Aorta (tissue), 5 donors: ENCODE measurements at regions not wholly inside any gene's neighbourhood (a gene's known extent, or its start where the extent isn't known, plus 50 kb on each side); places are given as distances from the start of the nearest gene placed in this dataset.

ENCODE experiments used
- ATAC-seq: fragments of 200-7000 bp; cut with Tn5 transposase; one replicate; pipeline ENCODE4 v1.9.1; 2022; ENCODE audit warnings: moderate library complexity; ENCODE audit not compliant: low FRiP score
- DNase-seq, 2 donors: peaks; one replicate each; pipeline ENCODE4 v3.0.0-alpha.2; 2020
- H3K27ac ChIP-seq, 2 donors: one replicate each; pipeline ENCODE4 v1.5.1; 2013; ENCODE audit warnings: low read length in 2 of 2, mild to moderate bottlenecking in 2 of 2, moderate library complexity in 2 of 2, control low read depth in 1 of 2, inconsistent platforms in 1 of 2, low read depth in 1 of 2
- H3K27me3 ChIP-seq, 2 donors: one replicate each; pipeline ENCODE4 v1.6.1; 2013; ENCODE audit warnings: control low read depth in 1 of 2, low read length in 1 of 2, mild to moderate bottlenecking in 1 of 2, moderate library complexity in 1 of 2; ENCODE audit not compliant: insufficient read depth in 2 of 2, control insufficient read depth in 1 of 2
- H3K36me3 ChIP-seq, 2 donors: one replicate each; pipeline ENCODE4 v1.6.1; 2013; ENCODE audit warnings: control low read depth in 1 of 2, low read length in 1 of 2, mild to moderate bottlenecking in 1 of 2; ENCODE audit not compliant: insufficient read depth in 2 of 2, control insufficient read depth in 1 of 2
- H3K4me1 ChIP-seq, 2 donors: one replicate each; pipeline ENCODE4 v1.6.1; 2013; ENCODE audit warnings: low read length in 2 of 2, control low read depth in 1 of 2, mild to moderate bottlenecking in 1 of 2, moderate library complexity in 1 of 2; ENCODE audit not compliant: insufficient read depth in 2 of 2, control insufficient read depth in 1 of 2
- H3K4me3 ChIP-seq, 2 donors: one replicate each; pipeline ENCODE4 v1.5.1; 2013; ENCODE audit warnings: low read length in 2 of 2, control low read depth in 1 of 2, mild to moderate bottlenecking in 1 of 2
- H3K9me3 ChIP-seq: one replicate; pipeline ENCODE4 v1.6.1; 2013; ENCODE audit warnings: mild to moderate bottlenecking, low read length; ENCODE audit not compliant: control insufficient read depth
- WGBS, 2 donors: extraction: QIAGEN DNeasy Blood & Tissue Kit; methylation state at CpG; one replicate each; pipeline ENCODE4 v1.1.7; 2013; 5-methylcytosine and 5-hydroxymethylcytosine counted together
- intact Hi-C, 2 donors: fragments of 100-400 bp; cut with DNase I; formaldehyde crosslinking; loops; one replicate each; pipeline versions ENCODE4 v1.14.2 to v1.15.0; 2022
- donor health status: healthy with polysubstance abuse.
- donor health status: Bipolar disorder and iron deficiency.
- donor health status: DM: no; HTN: no; CAD: no.
- donor health status: DM: no; HTN: no; CAD: no.
- donor health status: DM: yes; HTN: yes; CAD: no.

DNA sequence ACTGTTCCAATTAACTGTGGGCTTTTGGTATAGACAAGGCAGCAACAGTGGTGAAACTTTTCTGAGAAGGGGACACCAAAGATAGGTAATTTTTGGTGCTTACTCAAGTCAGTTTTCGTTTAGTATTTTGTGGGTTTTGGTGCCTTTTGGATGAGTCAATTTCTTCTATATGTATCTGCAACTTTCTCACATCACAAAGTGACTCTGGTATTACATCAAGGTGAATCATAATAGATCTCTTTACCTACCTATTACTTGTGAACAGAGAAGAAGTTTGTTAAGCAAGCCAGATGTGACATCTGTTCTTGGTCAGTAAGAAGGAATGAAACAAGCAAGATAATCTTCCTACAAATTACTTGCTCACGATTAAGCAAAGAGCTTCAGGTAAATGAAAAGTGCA is 732.4 kb upstream of the DPPA4 start:
- intact Hi-C loops = no loop called here
- no peaks in the 10 kb centered on the region for H3K27me3 ChIP-seq
- H3K9me3 ChIP-seq = peaks cover 2% of the 10 kb centered on the region
- no peak overlapping the region for H3K4me3 ChIP-seq
- H3K4me1 ChIP-seq = no peaks in the 10 kb centered on the region
- H3K27ac ChIP-seq = no peak overlapping the region
- WGBS, 2 donors = 80 to 87% methylated on average over 2 of the region's 2 CpGs
- ATAC-seq (no peak), DNase-seq (no peak)
- no peaks in the 10 kb centered on the region for H3K36me3 ChIP-seq

DNA sequence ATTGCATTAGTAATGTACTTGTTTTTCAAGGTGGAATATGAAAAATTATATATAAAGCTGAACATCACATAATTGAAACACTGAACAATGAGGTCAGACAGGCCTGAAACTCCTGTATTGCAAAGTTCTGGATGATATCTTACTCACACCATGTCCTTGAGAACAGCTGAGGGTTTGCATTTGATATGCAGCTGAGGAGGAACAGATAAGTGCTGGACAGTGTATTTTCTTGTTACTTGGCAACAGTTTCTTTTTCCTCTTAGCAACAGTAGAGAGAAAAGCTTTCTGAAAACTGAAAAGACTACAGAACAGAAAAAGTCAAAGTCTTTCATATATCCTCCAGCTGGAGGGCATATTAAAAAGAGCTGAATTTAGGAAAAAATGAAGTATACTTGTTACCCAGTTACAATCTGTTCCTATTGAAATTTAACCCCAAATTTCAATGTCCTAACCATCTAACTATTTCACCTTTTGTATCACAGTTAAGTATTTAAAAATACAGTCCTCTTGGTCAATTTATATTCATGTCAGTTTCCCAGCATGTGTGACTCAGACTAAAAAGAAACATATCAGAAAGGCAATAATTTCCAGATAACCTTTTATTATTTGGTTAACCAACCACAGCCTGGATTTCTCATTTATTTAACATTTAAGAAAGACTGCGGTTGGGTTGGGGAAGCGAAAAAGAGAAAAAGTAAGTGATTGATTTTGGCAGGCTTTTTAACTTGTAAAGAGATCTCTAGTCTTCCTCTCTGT is 733.0 kb upstream of the DPPA4 start:
- no peak for ATAC-seq
- no peaks in the 10 kb centered on the region for H3K36me3 ChIP-seq
- H3K4me1 ChIP-seq = no peaks in the 10 kb centered on the region
- no peaks in the 10 kb centered on the region for H3K27me3 ChIP-seq
- no peak for DNase-seq
- intact Hi-C loops = no loop called here
- no peak overlapping the region for H3K27ac ChIP-seq
- WGBS, 2 donors = 54 to 58% methylated on average over 2 of the region's 2 CpGs
- H3K9me3 ChIP-seq = peaks cover 2% of the 10 kb centered on the region
- H3K4me3 ChIP-seq = no peak overlapping the region

DNA sequence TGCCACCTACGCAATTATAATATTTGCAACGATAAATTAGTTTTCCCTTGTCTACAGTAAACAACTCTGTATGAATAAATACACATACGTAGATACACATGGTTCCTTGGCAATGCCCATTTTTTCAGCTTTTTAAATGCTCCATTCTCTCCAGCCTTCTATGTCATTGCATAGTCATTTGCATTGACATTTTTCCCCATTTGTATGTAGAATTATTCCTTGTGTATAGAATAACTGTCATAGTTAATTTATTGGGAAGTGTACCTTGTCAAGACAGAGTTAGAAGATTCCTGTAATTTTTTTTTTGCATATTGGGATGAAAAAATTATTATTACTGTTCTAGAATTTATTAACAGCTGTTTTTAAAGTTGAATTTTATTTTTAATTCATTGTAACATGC is 736.7 kb upstream of the DPPA4 start:
- H3K4me3 ChIP-seq = no peak overlapping the region
- H3K9me3 ChIP-seq = peaks cover 2% of the 10 kb centered on the region
- intact Hi-C loops = no loop called here
- no peaks in the 10 kb centered on the region for H3K36me3 ChIP-seq
- no peak overlapping the region for H3K27ac ChIP-seq
- no peaks in the 10 kb centered on the region for H3K4me1 ChIP-seq
- DNase-seq (no peak), ATAC-seq (no peak)
- 93 to 97% methylated on average over 3 of the region's 3 CpGs for WGBS, 2 donors
- H3K27me3 ChIP-seq = no peaks in the 10 kb centered on the region

DNA sequence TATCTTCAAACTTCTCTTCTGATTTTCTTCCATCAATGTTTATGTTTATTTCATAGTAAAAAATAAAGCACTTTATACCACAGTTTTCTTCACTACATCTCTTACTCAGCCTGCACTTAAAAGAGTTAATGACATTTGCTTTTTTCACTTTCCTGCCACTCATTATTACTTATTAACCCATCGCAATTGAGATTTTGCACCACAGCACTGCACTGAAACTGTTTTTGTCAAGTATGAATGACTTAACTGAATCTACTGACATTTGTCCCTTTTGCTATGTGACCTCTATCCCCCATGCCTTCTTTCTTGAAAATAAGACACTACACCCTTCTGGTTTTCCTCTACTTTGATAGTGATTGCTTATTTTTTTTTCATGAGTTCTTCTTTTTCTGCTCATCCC is 739.7 kb upstream of the DPPA4 start:
- no peak overlapping the region for H3K27ac ChIP-seq
- no peak for DNase-seq
- WGBS, 2 donors = 73 to 81% methylated on average over 1 of the region's 1 CpG
- H3K36me3 ChIP-seq = no peaks in the 10 kb centered on the region
- no peak overlapping the region for H3K4me3 ChIP-seq
- ATAC-seq = no peak
- H3K9me3 ChIP-seq = peaks cover under 1% of the 10 kb centered on the region
- intact Hi-C loops = no loop called here
- H3K27me3 ChIP-seq = no peaks in the 10 kb centered on the region
- no peaks in the 10 kb centered on the region for H3K4me1 ChIP-seq

DNA sequence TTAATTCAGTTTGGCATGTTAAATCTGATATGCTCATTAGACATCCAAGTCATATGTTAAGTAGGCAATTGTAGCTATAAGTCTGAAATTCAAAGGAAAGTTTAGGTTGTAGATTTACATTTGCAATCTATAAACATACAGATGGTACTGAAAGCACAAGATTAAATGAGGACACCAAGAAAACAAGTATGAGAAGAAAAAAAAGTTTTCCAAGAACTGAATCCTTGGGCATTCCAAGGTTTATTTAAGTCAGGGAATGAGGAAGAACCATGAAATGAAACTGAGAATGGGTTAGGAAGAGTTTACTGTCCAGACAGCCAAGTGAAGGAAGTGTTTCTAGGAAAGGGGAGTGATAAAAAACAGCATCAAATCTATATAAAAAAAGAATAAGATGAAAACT is 756.1 kb upstream of the DPPA4 start:
- Histone ChIP-seq H3K4me3 (no peak overlapping the region), H3K36me3 (no peaks in the 10 kb centered on the region), H3K27me3 (no peaks in the 10 kb centered on the region), H3K27ac (peak overlapping the region in 1 of 2 donors; percentile 57), H3K4me1 (peaks cover 0 to 5% of the 10 kb centered on the region in 2 donors), H3K9me3 (no peaks in the 10 kb centered on the region)
- DNase-seq = no peak
- no peak for ATAC-seq
- intact Hi-C loops = no loop called here

DNA sequence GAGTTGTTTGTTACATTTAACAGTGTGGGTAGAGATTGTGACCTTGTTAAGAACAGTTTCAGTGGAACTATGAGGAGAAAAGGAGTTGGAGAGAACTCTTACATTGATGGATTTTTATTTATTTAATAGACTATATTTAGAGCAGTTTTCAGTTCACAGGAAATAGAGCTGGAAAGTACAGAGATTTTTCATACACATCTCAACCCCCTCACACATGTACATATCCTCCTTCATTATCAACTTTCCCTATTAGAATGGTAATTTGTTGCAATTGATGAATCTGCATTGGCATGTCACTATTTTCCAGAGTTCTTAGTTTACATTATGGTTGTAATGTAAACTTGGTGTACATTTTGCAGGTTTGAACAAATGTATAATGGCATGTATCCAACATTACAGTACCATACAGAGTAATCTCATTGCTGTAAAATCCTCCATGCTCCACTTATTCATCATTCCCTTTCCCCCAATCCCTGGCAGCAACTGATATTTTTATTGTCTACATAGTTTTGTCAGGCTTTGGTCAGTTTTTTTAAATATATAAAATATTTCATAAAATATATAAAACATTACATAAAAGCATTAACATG is 756.6 kb upstream of the DPPA4 start:
- no peak overlapping the region for H3K4me3 ChIP-seq
- peak overlapping the region in 1 of 2 donors; percentile 57 for H3K27ac ChIP-seq
- no peaks in the 10 kb centered on the region for H3K27me3 ChIP-seq

DNA sequence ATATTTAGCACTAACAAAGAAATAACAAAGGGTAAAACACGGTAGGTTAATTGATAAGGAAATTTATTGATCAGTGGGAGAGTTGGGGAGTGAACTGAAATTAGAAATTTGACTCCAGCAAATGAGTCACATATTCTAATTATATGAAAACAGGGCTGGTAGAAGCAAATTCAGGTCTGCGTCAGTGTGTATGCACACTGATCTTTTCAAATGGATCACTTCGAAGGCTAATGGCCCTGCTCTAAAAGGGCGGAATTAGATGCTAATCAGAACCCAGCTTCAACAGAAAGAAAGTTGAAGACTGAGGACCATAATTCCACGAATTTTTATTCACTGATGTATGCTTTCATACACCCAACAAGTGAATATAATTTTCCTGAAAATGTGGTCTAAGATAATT is 762.4 kb upstream of the DPPA4 start:
- WGBS, 2 donors = 81 to 84% methylated on average over 5 of the region's 5 CpGs
- Histone ChIP-seq H3K9me3 (no peaks in the 10 kb centered on the region), H3K27ac (no peak overlapping the region), H3K4me3 (no peak overlapping the region), H3K4me1 (no peaks in the 10 kb centered on the region), H3K36me3 (no peaks in the 10 kb centered on the region), H3K27me3 (no peaks in the 10 kb centered on the region)
- ATAC-seq (no peak), DNase-seq (no peak)
- intact Hi-C loops = no loop called here

More for the DNA sequence above, 756.6 kb upstream of the DPPA4 start:
- peaks cover 0 to 5% of the 10 kb centered on the region in 2 donors for H3K4me1 ChIP-seq
- H3K36me3 ChIP-seq = no peaks in the 10 kb centered on the region
- intact Hi-C loops = no loop called here
- H3K9me3 ChIP-seq = no peaks in the 10 kb centered on the region
- no peak for ATAC-seq
- DNase-seq = no peak

DNA sequence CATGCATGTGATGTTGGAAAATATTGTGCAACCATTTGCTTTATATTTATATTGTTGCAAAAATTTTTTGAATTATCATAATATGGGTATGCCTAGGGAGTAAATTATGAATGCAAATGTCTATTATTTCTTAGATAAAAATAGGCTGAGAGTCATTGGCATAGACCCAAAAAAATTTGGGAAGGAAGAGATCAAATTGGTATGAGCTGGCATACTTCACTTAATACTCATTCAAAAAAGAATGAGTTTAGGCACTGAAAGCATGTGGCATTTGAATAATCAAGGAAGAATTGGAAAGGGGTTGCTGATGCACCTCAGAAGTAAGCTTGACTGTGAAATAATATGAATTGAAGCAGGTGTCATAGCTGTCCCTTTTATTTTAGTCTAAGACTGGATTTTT is 764.0 kb upstream of the DPPA4 start:
- intact Hi-C loops = no loop called here
- DNase-seq = no peak
- ATAC-seq = no peak
- Histone ChIP-seq H3K36me3 (no peaks in the 10 kb centered on the region), H3K4me1 (no peaks in the 10 kb centered on the region), H3K9me3 (no peaks in the 10 kb centered on the region), H3K27ac (no peak overlapping the region), H3K4me3 (no peak overlapping the region), H3K27me3 (no peaks in the 10 kb centered on the region)

DNA sequence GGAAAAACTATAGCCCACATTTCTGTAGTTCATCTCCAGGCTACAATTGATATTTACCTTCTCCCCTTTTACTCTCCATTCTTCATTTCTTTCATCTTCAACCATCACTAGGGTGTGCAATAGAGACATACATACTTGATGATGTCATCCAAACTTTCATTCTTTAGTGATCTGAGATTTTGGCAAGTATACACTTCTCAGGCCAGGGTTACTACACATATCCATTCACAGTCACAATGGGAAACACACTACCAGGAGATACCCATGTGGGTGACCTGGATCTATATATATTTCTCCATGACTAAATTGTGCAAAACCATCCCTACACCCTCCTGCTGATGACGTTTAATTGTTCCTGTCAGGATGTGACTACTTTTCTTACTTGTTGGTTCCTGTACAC is 769.5 kb upstream of the DPPA4 start:
- ATAC-seq (no peak), DNase-seq (no peak)
- H3K4me1 ChIP-seq = no peaks in the 10 kb centered on the region
- intact Hi-C loops = no loop called here
- H3K4me3 ChIP-seq = no peak overlapping the region
- H3K36me3 ChIP-seq = no peaks in the 10 kb centered on the region
- 83 to 93% methylated on average over 1 of the region's 1 CpG for WGBS, 2 donors
- H3K27me3 ChIP-seq = no peaks in the 10 kb centered on the region
- no peak overlapping the region for H3K27ac ChIP-seq
- no peaks in the 10 kb centered on the region for H3K9me3 ChIP-seq
